ENCODE measurements at regions not wholly inside any gene's neighbourhood (a gene's known extent, or its start where the extent isn't known, plus 50 kb on each side); places are given as distances from the start of the nearest gene placed in this dataset.

- TF ChIP-seq HDAC6 (IDR thresholded peaks at IDR 0.05; ENCODE audit: low read depth, low read length): no peak
- no peak for TF ChIP-seq KDM5A (IDR thresholded peaks at IDR 0.05; ENCODE audit: low read length)
- no peak for TF ChIP-seq MAFK (IDR thresholded peaks at IDR 0.05; ENCODE audit: low read depth, low read length)
- no peak for TF ChIP-seq GABPA (IDR thresholded peaks at IDR 0.05; ENCODE audit: borderline replicate concordance, insufficient read depth, low read length)
- no peak for TF ChIP-seq TBP (IDR thresholded peaks at IDR 0.05; ENCODE audit: low read depth, low read length)
- TF ChIP-seq ATF3 (IDR thresholded peaks at IDR 0.05; ENCODE audit: insufficient read depth, low read depth, low read length): no peak
- TF ChIP-seq JUND (IDR thresholded peaks at IDR 0.05; ENCODE audit: low read length): no peak
These were observed 505.6 kb downstream of the KCTD12 start (continued) for GRCh38 chr13:76380446-76381065.

All from H1 (cell line).